ENCODE measurements at regions not wholly inside any gene's neighbourhood (a gene's known extent, or its start where the extent isn't known, plus 50 kb on each side); places are given as distances from the start of the nearest gene placed in this dataset.

DNA sequence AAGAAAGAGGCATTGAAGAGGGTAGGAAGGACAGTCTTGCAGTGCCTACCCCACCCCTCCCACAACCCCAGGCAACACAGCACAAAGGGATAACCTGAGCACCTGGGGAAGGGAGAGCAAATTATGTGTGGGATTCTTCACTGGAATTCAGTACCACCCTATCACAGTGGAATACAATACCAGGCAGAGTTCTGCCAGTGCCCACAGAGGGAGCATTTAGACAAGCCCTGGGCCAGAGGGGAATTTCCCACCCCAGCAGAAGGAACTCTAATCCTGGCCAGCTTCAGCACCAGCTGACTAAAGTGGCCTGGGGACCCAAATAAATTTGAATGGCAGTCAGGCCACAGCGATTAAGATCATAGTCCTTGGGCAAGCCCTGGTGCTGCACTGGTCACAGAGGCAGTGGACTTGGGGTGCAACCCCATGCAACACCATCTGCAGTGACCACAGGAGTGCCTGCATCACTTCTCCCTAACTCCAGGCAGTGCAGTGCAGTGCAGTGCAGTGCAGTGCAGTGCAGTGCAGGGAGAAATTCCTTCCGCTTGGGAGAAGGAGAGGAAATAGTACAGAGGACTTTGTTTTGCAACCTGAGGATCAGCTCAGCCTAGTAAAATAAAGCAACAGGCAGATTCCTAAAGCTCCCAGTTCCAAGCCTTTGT, 147.8 kb upstream of the SRD5A2 start:
- Histone ChIP-seq H2AFZ (ENCODE audit: low read length) (no peak overlapping the region), H3K27me3 (ENCODE audit: insufficient read depth, low read length) (no peaks in the 10 kb centered on the region), H3K36me3 (ENCODE audit: insufficient read depth, low read length) (no peaks in the 10 kb centered on the region), H3K27ac (ENCODE audit: low read depth, low read length) (no peak overlapping the region), H3K4me3 (ENCODE audit: insufficient read depth, low read length) (no peak overlapping the region), H3K4me1 (ENCODE audit: insufficient read depth, low read length) (no peaks in the 10 kb centered on the region), H3K9me3 (ENCODE audit: low read depth, low read length) (no peaks in the 10 kb centered on the region), H3K79me2 (ENCODE audit: insufficient read depth, low read length) (no peaks in the 10 kb centered on the region), H4K20me1 (ENCODE audit: insufficient read depth, low read length) (no peaks in the 10 kb centered on the region), H3K4me2 (ENCODE audit: insufficient read depth, low read length) (no peak overlapping the region)
- TF ChIP-seq, protein P1, sequence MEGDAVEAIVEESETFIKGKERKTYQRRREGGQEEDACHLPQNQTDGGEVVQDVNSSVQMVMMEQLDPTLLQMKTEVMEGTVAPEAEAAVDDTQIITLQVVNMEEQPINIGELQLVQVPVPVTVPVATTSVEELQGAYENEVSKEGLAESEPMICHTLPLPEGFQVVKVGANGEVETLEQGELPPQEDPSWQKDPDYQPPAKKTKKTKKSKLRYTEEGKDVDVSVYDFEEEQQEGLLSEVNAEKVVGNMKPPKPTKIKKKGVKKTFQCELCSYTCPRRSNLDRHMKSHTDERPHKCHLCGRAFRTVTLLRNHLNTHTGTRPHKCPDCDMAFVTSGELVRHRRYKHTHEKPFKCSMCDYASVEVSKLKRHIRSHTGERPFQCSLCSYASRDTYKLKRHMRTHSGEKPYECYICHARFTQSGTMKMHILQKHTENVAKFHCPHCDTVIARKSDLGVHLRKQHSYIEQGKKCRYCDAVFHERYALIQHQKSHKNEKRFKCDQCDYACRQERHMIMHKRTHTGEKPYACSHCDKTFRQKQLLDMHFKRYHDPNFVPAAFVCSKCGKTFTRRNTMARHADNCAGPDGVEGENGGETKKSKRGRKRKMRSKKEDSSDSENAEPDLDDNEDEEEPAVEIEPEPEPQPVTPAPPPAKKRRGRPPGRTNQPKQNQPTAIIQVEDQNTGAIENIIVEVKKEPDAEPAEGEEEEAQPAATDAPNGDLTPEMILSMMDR (IDR thresholded peaks at IDR 0.05; ENCODE audit: extremely low read depth, low read depth, low read length), result no peak
- no peak for DNase-seq (ENCODE audit: insufficient read length, low spot score, missing footprints)

DNA sequence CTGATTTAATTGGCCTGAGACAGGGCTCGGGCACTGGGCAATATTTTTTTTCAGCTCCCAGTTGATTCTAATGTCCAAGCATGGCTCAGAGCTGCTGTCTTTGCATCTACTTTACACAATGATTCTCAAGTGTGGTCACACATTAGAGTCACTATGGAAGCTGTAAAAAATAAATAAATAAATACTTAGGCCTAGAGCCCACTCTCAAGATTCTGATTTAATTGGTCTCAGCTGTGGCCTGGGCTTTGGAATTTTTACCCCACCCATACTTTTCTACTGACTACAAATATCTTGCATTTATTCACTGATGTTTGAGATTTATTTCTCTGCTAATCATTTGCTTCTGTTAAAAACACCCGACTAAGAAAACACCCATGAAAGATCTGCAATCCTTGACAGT, 145.7 kb upstream of the SRD5A2 start:
- Histone ChIP-seq H3K27ac (ENCODE audit: low read depth, low read length) (no peak overlapping the region), H2AFZ (ENCODE audit: low read length) (no peak overlapping the region), H3K9me3 (ENCODE audit: low read depth, low read length) (no peaks in the 10 kb centered on the region), H3K4me3 (ENCODE audit: insufficient read depth, low read length) (no peak overlapping the region), H3K4me2 (ENCODE audit: insufficient read depth, low read length) (no peak overlapping the region), H3K79me2 (ENCODE audit: insufficient read depth, low read length) (no peaks in the 10 kb centered on the region), H3K4me1 (ENCODE audit: insufficient read depth, low read length) (no peaks in the 10 kb centered on the region), H3K36me3 (ENCODE audit: insufficient read depth, low read length) (no peaks in the 10 kb centered on the region), H3K27me3 (ENCODE audit: insufficient read depth, low read length) (no peaks in the 10 kb centered on the region), H4K20me1 (ENCODE audit: insufficient read depth, low read length) (no peaks in the 10 kb centered on the region)
- no peak for DNase-seq (ENCODE audit: insufficient read length, low spot score, missing footprints)
- TF ChIP-seq, protein P1 (IDR thresholded peaks at IDR 0.05; ENCODE audit: extremely low read depth, low read depth, low read length), result no peak

DNA sequence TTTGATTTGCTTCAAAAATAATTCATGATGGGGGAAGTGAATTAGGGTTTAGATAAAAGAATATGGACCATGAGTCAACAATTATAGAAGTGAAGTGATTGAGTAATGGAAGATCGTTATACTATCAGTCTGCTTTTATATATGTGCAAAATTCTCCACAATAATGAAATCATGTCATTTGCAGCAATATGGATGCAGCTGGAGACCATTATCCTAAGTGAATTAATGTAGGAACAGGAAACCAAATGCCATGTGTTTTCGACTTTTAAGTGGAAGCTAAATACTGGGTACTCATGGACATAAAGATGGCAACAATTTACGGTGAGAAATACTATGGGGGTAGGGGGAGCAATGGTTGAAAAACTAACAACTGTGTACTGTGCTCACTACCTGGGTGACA, 144.7 kb upstream of the SRD5A2 start:
- Histone ChIP-seq H3K4me2 (ENCODE audit: insufficient read depth, low read length) (no peak overlapping the region), H3K36me3 (ENCODE audit: insufficient read depth, low read length) (no peaks in the 10 kb centered on the region)
- TF ChIP-seq, protein P1 (IDR thresholded peaks at IDR 0.05; ENCODE audit: extremely low read depth, low read depth, low read length), result no peak

DNA sequence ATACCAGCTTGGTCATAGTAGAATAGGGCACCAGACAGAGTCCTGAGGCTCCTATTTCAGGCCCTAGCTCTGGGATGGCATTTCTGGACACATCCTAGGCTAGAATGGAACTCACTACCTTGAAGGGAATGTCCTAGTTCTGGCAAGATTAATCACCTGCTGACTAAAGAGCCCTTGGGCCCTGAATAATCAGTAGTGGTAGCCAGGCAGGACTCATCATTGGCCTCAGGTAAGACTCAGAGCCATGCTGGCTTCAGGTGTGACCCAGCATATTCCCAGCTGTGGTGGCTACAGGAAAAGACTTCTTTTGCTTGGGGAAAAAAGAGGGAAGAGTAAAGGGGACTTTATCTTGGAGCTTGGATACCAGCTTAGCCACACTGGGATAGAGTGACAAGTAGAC, 131.0 kb upstream of the SRD5A2 start:
- no peak overlapping the region for H3K4me3 ChIP-seq (ENCODE audit: insufficient read depth, low read length)
- no peaks in the 10 kb centered on the region for H4K20me1 ChIP-seq (ENCODE audit: insufficient read depth, low read length)
- no peaks in the 10 kb centered on the region for H3K79me2 ChIP-seq (ENCODE audit: insufficient read depth, low read length)
- no peaks in the 10 kb centered on the region for H3K9me3 ChIP-seq (ENCODE audit: low read depth, low read length)
- H2AFZ ChIP-seq (ENCODE audit: low read length), result no peak overlapping the region
- H3K4me2 ChIP-seq (ENCODE audit: insufficient read depth, low read length), result no peak overlapping the region
- TF ChIP-seq, protein P1 (IDR thresholded peaks at IDR 0.05; ENCODE audit: extremely low read depth, low read depth, low read length), result no peak
- DNase-seq (ENCODE audit: insufficient read length, low spot score, missing footprints), result no peak
- no peaks in the 10 kb centered on the region for H3K36me3 ChIP-seq (ENCODE audit: insufficient read depth, low read length)
- H3K27ac ChIP-seq (ENCODE audit: low read depth, low read length), result no peak overlapping the region
- H3K27me3 ChIP-seq (ENCODE audit: insufficient read depth, low read length), result no peaks in the 10 kb centered on the region
- no peaks in the 10 kb centered on the region for H3K4me1 ChIP-seq (ENCODE audit: insufficient read depth, low read length)

More for the DNA sequence above, 144.7 kb upstream of the SRD5A2 start:
- Histone ChIP-seq H3K4me3 (ENCODE audit: insufficient read depth, low read length) (no peak overlapping the region), H4K20me1 (ENCODE audit: insufficient read depth, low read length) (no peaks in the 10 kb centered on the region), H3K27ac (ENCODE audit: low read depth, low read length) (no peak overlapping the region), H3K27me3 (ENCODE audit: insufficient read depth, low read length) (no peaks in the 10 kb centered on the region), H3K4me1 (ENCODE audit: insufficient read depth, low read length) (no peaks in the 10 kb centered on the region), H3K79me2 (ENCODE audit: insufficient read depth, low read length) (no peaks in the 10 kb centered on the region), H3K9me3 (ENCODE audit: low read depth, low read length) (no peaks in the 10 kb centered on the region), H2AFZ (ENCODE audit: low read length) (no peak overlapping the region)
- DNase-seq (ENCODE audit: insufficient read length, low spot score, missing footprints), result no peak

All from osteoblast (primary cell).